NCI-H446 (cell line): ENCODE measurements at regions not wholly inside any gene's neighbourhood (a gene's known extent, or its start where the extent isn't known, plus 50 kb on each side); places are given as distances from the start of the nearest gene placed in this dataset.

ENCODE experiments used
- DNase-seq, 2 experiments: peaks; one replicate each; lab custom pipeline; 2025; lab: John Stamatoyannopoulos, UW

DNA sequence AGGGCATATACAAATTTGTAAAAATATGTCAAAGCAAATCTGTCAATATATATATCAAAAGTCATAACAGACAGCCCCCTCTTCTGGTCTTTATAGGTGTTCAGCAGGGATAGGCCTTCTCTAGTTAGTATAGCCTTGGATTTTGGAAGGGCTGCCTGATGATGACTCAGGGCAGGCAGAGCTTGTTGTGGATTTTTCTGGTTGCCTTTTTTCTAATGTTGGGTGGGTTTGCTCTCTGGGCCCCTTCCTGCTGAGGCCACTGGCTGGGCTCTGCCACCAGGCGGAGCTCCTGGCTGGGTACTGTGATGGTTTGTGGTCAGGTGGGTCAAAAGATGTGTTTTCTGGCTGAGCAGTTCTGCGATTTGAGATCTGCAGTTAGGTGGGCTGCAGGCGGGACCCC is 294.2 kb downstream of the GRIA2 start:
- DNase-seq, result peak in 1 of 2 experiments; percentile 19

GRCh38 chr4:157509341-157509740 is 288.8 kb downstream of the GRIA2 start:
- DNase-seq, result peak in 1 of 2 experiments; percentile 29

GRCh38 chr4:157502656-157503055 is 282.1 kb downstream of the GRIA2 start:
- no peak for DNase-seq

- no peak for DNase-seq
Observed at GRCh38 chr4:157459785-157460184, 239.3 kb downstream of the GRIA2 start.

GRCh38 chr4:157447195-157447594 is 226.7 kb downstream of the GRIA2 start:
- no peak for DNase-seq

DNA sequence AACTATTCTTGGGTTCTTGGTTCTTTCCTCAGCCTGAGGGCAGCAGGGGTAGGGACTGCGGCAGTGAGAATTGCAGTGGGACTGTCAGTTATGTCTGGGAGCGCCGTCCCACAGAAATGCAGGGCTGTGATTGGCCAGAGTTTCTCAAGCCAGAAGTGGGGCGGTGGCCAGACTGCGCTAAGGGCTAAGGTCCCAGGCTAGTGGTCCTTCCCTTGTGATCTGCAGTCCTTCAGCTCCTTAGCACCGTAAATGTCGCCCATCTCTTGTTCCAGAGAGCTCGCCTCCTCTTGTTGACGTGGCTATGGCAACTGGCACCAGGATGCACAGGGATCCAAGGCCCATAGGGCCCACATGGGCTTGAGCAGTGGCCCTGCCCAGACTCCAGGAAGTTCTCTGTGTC is 223.5 kb downstream of the GRIA2 start:
- DNase-seq, result no peak

DNA sequence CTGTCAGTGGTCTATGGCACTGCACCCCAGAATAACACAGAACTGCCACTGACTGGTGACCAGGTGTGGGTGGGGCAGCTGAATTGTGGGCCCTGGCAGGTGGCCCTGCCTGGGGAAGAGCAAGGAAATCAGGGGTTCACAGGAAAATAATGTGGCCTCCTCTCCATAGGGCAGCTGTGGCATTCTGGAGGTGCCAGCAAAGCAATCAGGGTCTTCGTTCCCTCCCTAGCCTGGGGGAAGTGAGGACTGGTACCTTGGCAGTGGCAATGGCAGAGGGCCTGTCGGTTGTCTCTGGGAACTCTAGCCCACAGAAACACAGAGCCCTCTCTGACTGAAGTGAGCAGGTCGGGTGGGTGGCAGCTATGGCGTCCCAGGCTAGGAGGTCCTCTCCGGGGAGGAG is 223.0 kb downstream of the GRIA2 start:
- DNase-seq, result no peak

- DNase-seq, result no peak
Observed at GRCh38 chr4:157425897-157426296, 205.4 kb downstream of the GRIA2 start.

DNA sequence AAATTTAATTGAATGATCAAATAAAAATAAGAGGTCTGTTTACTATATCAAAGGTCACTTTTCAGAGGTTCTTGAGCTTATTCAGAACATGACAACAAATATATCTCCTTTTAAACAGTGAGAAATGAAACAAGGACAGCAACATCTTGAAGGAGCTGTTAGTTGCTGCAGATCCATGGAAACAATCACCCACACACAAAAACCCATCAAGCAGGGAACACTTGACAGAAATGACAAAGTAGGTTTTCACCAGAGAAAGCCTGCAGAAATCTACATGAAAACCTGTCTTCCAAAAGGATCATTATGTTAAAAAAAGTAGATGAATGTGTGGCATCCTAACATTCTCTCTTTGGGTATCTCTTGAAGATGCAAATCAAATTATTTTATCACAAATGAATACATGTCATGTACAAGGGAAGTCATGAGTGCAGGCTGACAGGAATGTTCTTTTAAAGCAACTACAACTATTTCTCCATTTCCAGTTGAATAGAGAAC is 203.0 kb downstream of the GRIA2 start:
- DNase-seq, result no peak

DNA sequence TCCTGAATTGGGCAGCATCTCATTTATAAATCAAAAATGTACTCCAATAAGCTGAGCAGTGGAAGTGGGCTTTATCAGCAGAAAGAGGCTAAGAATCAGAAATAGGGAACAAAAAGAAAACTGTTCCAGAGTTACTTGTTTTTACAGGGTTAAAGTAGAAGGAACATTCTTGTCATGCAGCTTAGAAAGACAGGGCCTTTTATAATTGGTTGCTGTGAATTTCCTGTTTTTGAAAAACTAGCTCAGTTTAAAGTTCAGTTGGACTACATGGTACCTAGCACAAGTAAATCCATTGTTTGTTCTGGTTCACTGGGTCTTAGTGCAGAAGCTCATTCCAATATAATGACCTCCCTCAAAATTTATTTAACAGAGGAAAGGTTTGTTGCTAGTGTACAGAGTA is 200.8 kb downstream of the GRIA2 start:
- no peak for DNase-seq
